ENCODE measurements at regions not wholly inside any gene's neighbourhood (a gene's known extent, or its start where the extent isn't known, plus 50 kb on each side); places are given as distances from the start of the nearest gene placed in this dataset.

GRCh38 chr1:221919743-221920142, 177.9 kb upstream of the DUSP10 start:
- TF ChIP-seq TEAD4 (IDR thresholded peaks at IDR 0.05; ENCODE audit: low read depth, low read length): no peak
- TF ChIP-seq CTCF (IDR thresholded peaks at IDR 0.05; ENCODE audit: control extremely low read depth in 1 of 3, insufficient read depth in 1 of 3, low read depth in 1 of 3, low read length in 3 of 3): no peak
- TF ChIP-seq SP4 (IDR thresholded peaks at IDR 0.05; ENCODE audit: low read length): no peak
- TF ChIP-seq RFX5 (IDR thresholded peaks at IDR 0.05; ENCODE audit: borderline replicate concordance, low read depth, low read length): no peak
- no peak for TF ChIP-seq MAFK (IDR thresholded peaks at IDR 0.05; ENCODE audit: low read depth, low read length)
- TF ChIP-seq EZH2 (IDR thresholded peaks at IDR 0.05; ENCODE audit: low read depth, low read length, severe bottlenecking): no peak

Measured in H1 (cell line).